Ovary (tissue), 3 donors: ENCODE measurements at regions not wholly inside any gene's neighbourhood (a gene's known extent, or its start where the extent isn't known, plus 50 kb on each side); places are given as distances from the start of the nearest gene placed in this dataset.

Source experiments
- EP300 ChIP-seq: sonication (generic); formaldehyde crosslinking; IDR thresholded peaks from one replicate; pipeline ENCODE4 v1.6.1; 2017; ENCODE audit warnings: antibody characterized with exemption
- POLR2A ChIP-seq: fragments of 450-650 bp; IDR thresholded peaks from one replicate; pipeline ENCODE4 v1.6.1; 2017; ENCODE audit warnings: antibody characterized with exemption, mild to moderate bottlenecking, moderate library complexity
- TF ChIP-seq, protein P1 (sequence below), 3 donors: fragments of 450-650 bp in 2 of 3; fragments of 200-600 bp in 1 of 3; IDR thresholded peaks; one replicate each; pipeline versions ENCODE4 v1.5.1 to v1.8.0; 2016 to 2022; ENCODE audit warnings: antibody characterized with exemption in 3 of 3, mild to moderate bottlenecking in 1 of 3
- donor health status: DM: no; HTN: no; CAD: no.

DNA sequence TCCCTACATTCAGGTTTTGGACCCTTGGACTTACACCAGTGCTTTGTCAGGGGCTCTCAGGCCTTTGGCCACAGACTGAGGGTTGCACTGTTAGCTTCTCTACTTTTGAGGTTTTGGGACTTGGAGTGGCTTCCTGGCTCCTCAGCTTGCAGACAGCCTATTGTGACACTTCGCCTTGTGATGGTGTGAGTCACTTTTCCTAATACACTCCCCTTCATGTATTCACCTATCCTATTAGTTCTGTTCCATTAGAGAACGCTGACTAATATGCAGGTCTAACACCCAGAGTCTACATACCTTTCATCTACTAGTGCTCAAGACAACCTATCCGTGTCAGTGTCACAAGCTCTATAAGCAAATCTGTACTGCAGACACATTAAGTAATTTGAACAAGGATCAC lies 605.3 kb downstream of the KCNT2 start:
- TF ChIP-seq, protein P1, sequence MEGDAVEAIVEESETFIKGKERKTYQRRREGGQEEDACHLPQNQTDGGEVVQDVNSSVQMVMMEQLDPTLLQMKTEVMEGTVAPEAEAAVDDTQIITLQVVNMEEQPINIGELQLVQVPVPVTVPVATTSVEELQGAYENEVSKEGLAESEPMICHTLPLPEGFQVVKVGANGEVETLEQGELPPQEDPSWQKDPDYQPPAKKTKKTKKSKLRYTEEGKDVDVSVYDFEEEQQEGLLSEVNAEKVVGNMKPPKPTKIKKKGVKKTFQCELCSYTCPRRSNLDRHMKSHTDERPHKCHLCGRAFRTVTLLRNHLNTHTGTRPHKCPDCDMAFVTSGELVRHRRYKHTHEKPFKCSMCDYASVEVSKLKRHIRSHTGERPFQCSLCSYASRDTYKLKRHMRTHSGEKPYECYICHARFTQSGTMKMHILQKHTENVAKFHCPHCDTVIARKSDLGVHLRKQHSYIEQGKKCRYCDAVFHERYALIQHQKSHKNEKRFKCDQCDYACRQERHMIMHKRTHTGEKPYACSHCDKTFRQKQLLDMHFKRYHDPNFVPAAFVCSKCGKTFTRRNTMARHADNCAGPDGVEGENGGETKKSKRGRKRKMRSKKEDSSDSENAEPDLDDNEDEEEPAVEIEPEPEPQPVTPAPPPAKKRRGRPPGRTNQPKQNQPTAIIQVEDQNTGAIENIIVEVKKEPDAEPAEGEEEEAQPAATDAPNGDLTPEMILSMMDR (IDR thresholded peaks at IDR 0.05), result no peak
- no peak for TF ChIP-seq POLR2A
- TF ChIP-seq EP300, result no peak
